GM12872 (cell line): ENCODE measurements at regions not wholly inside any gene's neighbourhood (a gene's known extent, or its start where the extent isn't known, plus 50 kb on each side); places are given as distances from the start of the nearest gene placed in this dataset.

Source experiments
- CTCF ChIP-seq: IDR thresholded peaks from 3 replicates; pipeline ENCODE4 v1.5.1; 2011; ENCODE audit warnings: low read depth, mild to moderate bottlenecking, low read length, moderate library complexity; ENCODE audit not compliant: insufficient read depth

GRCh38 chr4:175394208-175394607 is 417.9 kb downstream of the GPM6A start:
- no peak for TF ChIP-seq CTCF

DNA sequence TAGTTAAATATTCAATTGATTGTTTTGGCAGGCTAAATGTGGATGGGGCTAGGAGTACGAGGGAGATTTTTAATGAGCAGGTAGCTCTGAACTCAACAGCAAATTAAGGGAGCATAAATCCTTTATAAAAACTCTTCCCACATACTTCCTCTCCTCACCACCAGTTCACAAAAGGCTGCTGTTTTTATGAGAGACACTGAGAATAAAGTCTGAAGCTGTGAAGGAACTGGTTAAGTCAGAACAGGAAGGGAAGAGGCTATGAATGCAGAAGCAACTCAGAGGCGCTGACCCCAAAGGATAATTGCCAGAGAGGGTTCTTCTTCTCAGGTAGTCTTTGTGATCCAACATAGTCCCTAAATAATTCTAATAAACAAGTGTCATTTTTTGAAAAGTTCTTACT is 406.1 kb downstream of the GPM6A start:
- TF ChIP-seq CTCF = no peak

DNA sequence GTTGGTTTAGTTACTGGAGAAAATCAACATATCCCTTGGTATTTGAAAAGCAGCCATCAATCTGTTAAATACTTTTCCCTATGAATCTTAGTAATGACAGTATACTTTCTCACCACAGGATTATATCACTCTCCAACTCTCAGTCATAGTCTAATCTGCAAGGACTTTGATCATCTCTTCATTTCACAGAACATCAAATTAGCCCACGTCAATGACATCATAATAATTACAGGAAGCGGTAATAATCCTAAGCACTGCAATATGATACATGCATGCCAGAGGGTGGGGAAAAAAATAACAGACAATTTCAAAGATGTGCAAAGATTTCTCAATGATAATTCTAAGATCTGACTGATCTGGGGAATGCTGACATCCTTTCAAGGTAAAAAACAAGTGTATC is 404.1 kb downstream of the GPM6A start:
- no peak for TF ChIP-seq CTCF

GRCh38 chr4:175411251-175411650 is 400.8 kb downstream of the GPM6A start:
- TF ChIP-seq CTCF = no peak

DNA sequence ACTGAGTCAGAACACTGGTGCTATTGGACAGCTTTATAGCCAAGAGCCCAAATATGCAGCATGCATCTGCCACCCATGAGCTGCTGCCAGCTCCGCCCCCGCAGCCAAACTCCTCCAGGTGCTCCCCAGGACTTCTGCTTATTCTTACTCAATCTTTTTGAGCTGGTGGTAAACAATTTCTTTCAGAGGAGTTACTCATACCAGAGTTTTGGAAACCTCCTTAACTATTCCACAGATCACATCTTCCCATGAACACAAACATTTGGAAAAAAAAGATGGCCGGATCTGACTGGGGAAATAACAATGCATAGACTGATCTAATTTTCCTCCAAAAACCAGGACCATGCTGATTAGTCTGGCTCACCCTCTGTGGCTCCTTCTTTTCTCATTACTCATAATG is 399.9 kb downstream of the GPM6A start:
- no peak for TF ChIP-seq CTCF

DNA sequence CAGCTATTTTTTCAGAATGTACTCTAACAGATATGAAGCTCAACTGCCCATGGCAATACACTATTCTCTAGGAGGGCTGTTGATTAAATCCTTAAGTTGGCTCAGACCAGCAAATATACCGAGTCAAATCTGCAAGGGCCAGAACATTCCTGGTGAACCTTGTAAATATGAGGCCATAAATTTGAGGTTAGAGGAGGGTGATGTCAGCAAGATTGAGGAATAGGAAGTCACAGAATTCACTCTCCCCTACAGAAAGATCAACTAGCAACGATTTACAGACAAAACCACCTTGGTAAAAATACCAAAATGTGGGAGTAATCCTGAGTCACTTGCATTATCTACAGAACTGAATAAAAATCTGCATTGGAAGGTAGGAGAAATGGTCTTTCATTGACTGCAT is 399.3 kb downstream of the GPM6A start:
- no peak for TF ChIP-seq CTCF

GRCh38 chr4:175413561-175413960 is 398.5 kb downstream of the GPM6A start:
- no peak for TF ChIP-seq CTCF

DNA sequence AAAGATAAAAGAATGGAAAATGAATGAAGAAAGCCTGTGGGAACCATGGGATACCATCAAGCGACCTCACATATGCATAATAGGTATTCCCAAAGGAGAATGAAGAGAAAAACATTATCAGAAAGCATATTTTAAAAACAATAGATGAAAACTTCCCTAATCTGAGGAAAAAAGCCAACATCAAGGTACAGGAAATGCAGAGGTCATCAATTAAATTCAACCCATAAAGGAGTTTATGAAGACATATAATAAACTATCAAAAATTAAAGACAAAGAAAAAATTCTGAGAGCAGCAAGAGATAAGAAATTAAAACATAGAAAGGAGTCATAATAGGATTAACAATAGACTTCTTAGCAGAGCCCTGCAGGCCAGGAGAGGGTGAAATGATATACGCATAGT is 397.5 kb downstream of the GPM6A start:
- no peak for TF ChIP-seq CTCF
